ENCODE measurements at regions not wholly inside any gene's neighbourhood (a gene's known extent, or its start where the extent isn't known, plus 50 kb on each side); places are given as distances from the start of the nearest gene placed in this dataset.

DNA sequence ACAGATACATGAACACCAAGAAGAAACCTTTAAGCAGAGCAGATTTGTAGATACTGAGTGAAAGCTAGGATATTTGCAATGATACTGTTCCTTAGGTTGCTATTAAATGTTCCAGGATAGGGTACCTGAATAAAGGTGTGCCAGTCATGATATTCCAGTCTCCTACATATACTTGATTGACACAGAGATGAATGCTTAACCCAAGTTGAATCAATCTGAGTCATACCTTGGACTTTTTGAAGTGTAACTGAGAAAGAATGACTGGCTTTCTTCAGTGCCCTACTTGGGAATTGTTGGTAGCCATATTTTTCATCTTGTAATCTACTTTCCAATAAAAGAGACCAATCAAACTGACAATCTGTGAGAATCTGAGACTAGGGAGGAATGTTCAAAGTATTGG, 805.7 kb upstream of the GHITM start:
- TF ChIP-seq, protein P1, sequence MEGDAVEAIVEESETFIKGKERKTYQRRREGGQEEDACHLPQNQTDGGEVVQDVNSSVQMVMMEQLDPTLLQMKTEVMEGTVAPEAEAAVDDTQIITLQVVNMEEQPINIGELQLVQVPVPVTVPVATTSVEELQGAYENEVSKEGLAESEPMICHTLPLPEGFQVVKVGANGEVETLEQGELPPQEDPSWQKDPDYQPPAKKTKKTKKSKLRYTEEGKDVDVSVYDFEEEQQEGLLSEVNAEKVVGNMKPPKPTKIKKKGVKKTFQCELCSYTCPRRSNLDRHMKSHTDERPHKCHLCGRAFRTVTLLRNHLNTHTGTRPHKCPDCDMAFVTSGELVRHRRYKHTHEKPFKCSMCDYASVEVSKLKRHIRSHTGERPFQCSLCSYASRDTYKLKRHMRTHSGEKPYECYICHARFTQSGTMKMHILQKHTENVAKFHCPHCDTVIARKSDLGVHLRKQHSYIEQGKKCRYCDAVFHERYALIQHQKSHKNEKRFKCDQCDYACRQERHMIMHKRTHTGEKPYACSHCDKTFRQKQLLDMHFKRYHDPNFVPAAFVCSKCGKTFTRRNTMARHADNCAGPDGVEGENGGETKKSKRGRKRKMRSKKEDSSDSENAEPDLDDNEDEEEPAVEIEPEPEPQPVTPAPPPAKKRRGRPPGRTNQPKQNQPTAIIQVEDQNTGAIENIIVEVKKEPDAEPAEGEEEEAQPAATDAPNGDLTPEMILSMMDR (conservative IDR thresholded peaks at IDR 0.05; ENCODE audit: low read length), result no peak
- TF ChIP-seq EZH2phosphoT487 (IDR thresholded peaks at IDR 0.05; ENCODE audit: borderline replicate concordance), result no peak

All from Loucy (cell line).